ENCODE measurements at regions not wholly inside any gene's neighbourhood (a gene's known extent, or its start where the extent isn't known, plus 50 kb on each side); places are given as distances from the start of the nearest gene placed in this dataset.

DNA sequence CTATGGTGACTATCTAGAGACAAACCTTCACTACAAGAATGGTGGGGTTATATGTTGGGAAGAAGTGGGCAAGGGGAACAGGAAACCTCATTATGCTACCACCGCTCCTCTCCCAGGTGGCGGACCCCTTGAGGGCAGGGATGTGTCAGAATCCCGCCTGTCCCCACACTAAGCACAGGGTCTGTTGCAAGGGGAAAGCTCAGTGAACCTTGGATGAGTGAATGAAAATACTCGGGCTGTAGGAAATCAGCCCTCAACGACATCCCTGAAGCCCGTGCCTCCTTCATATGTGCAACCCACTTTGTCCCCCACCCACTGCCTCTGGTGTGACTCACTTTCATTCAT, 68.2 kb upstream of the AMPD3 start:
- no peak for ATAC-seq

GRCh38 chr11:10387206-10388083, 67.6 kb upstream of the AMPD3 start:
- DNase-seq (ENCODE audit: low spot score): peak; percentile 35
- no peak for ATAC-seq

More for the DNA sequence above, 68.2 kb upstream of the AMPD3 start:
- DNase-seq (ENCODE audit: low spot score): peak; percentile 3

DNA sequence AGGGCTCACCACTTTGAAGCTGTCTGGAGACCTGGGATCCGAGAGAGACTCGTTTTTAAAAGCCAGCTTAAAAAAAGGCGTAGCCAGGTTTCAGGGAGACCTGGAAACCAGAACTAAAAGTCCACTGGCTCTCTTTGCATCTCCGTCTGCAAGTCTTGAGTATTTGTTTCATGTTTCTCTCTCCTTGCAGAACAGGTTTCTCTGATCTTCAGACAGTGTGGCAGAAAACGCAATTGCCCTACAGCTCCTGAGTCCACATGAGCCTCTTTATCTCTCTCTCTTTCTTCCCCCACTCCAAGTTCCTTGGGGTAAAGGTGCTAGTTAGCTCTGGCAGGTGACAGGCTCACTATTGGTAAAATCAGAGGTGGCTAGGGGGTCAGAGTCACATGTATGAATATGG, 67.0 kb upstream of the AMPD3 start:
- ATAC-seq (no peak), DNase-seq (ENCODE audit: low spot score) (no peak)

DNA sequence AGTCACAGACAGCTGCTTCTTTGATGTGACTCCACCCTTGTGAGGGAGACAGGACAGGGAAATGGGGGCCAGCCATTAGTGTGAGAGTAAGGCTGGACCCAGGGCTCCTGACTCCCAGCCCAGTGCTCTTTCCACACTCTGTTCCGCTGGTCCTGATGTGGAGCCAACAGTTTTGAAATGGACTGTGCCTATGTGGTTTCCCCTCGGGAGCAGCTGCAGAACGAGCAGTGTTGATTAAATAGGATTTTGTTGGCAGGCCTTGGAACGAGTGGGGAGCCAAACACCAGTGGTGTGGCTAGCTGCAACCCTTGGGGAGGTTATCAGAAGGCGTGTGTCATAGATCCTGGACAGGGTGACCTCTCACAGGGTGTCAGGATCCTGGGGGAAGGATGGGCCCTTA, 66.5 kb upstream of the AMPD3 start:
- DNase-seq (ENCODE audit: low spot score) (peak; percentile 29), ATAC-seq (no peak)

GRCh38 chr11:10390375-10390774, 64.7 kb upstream of the AMPD3 start:
- no peak for ATAC-seq
- peak; percentile 26 for DNase-seq (ENCODE audit: low spot score)

GRCh38 chr11:10392095-10393079, 62.7 kb upstream of the AMPD3 start:
- DNase-seq (ENCODE audit: low spot score) (peak; percentile 28), ATAC-seq (no peak)

- peak; percentile 76 for ATAC-seq
- no peak for DNase-seq (ENCODE audit: low spot score)
These were observed 60.6 kb upstream of the AMPD3 start for GRCh38 chr11:10394229-10395101.

GRCh38 chr11:10395166-10395897, 59.7 kb upstream of the AMPD3 start:
- ATAC-seq: no peak
- DNase-seq (ENCODE audit: low spot score): no peak

GRCh38 chr11:10396771-10397170, 58.3 kb upstream of the AMPD3 start:
- no peak for DNase-seq (ENCODE audit: low spot score)
- ATAC-seq: no peak

GRCh38 chr11:10397226-10397987, 57.7 kb upstream of the AMPD3 start:
- no peak for DNase-seq (ENCODE audit: low spot score)
- no peak for ATAC-seq

- ATAC-seq: peak; percentile 61
- DNase-seq (ENCODE audit: low spot score): peak; percentile 54
These were observed 56.5 kb upstream of the AMPD3 start for GRCh38 chr11:10398525-10398924.

- peak; percentile 37 for ATAC-seq
- DNase-seq (ENCODE audit: low spot score): no peak
These were observed 54.2 kb upstream of the AMPD3 start for GRCh38 chr11:10400856-10401255.

DNA sequence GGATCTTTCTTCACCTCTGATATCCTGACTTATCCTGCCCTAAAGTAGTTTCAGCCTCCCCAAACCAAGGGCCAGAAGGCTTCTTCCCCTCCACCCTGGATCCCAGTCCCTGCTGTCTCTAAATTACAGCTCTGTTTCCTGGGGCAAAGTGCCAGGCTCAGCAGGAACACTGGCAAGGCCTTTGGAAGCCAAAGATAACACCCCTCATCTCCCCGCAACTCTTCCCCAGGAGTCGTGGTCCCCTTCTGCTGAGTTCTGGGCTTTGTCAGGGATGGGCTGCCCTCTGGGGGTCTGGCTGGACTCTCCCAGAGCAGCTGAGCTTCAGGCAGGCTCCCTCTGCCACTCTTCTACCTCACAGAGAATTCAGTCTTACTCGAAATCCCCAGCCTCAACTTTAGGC, 53.8 kb upstream of the AMPD3 start:
- ATAC-seq (no peak), DNase-seq (ENCODE audit: low spot score) (no peak)

DNA sequence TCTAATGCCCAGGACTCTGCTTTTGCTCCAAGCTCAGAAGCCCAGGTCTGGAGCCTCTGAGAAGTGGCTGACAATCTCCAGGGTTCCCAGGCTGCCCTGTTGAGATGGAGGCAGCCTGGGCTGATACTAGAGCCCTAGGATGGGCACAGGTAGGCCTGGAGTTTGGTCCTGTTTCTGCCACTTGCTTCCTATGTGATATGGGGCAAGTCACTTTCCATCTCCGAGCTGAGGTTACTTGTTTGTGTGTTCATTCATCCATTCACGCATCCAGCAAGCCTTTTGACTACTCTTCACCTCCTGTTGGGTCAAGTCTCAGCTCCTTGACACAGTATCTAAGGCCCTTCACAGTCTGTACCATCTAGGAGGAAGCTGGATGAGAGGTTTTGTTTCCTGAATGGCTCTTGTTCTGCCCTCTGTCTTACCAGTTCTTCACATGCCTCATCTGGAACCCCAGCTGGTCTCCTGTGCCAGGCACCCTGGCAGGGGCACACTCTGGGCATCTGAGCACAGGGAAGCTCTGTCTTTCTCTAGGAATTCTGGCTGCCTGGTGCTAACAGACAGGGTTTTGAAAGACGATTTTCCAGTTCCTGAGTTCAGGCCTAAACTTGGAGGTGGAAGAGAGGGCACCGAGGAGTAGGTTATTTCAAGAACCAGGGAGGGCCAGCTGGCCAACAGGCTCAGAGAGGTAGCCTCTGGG, 53.2 kb upstream of the AMPD3 start:
- no peak for DNase-seq (ENCODE audit: low spot score)
- no peak for ATAC-seq

Data from left lobe of liver (tissue), 2 donors.